A549 (cell line): ENCODE measurements at regions not wholly inside any gene's neighbourhood (a gene's known extent, or its start where the extent isn't known, plus 50 kb on each side); places are given as distances from the start of the nearest gene placed in this dataset.

ENCODE experiments used
- ATAC-seq, 2 experiments: fragments of 200-7000 bp in 1 of 2; fragments of >200 bp in 1 of 2; cut with Nextera tagmentation in 1 of 2; cut with Tn5 transposase in 1 of 2; 3 replicates each; pipeline versions ENCODE4 v1.8.0 to v1.9.1; 2018 to 2020; ENCODE audit warnings: mild to moderate bottlenecking in 1 of 2, moderate library complexity in 1 of 2
- CTCF ChIA-PET: fragments of 300-600 bp; sonication (Branson Sonifier 250); formaldehyde crosslinking; extraction: SDS; loops from one replicate; lab custom pipeline; 2021; ENCODE audit warnings: antibody characterized with exemption, inconsistent platforms; lab: Yijun Ruan, JAX
- POLR2A ChIA-PET: fragments of 350-600 bp; formaldehyde crosslinking; extraction: SDS; loops from one replicate; lab custom pipeline; 2021; ENCODE audit warnings: antibody characterized with exemption, inconsistent platforms; lab: Yijun Ruan, JAX
- DNase-seq, 2 experiments: peaks; one replicate each; pipeline versions ENCODE4 v3.0.0 to v3.0.0-alpha.2; 2011 to 2016; ENCODE audit warnings: low read depth in 1 of 2, low spot score in 1 of 2
- FAIRE-seq: peaks from 2 replicates; lab custom pipeline; 2011; peaks lifted over from hg19 to GRCh38; lab: Jason Lieb, UNC
- H3K27ac ChIP-seq, 2 experiments: fragments of >200 bp; sonication (Bioruptor Twin); formaldehyde crosslinking; 3 replicates each; pipeline ENCODE4 v1.5.1; 2016 to 2017
- H3K4me1 ChIP-seq: fragments of >200 bp; sonication (Bioruptor Twin); formaldehyde crosslinking; 3 replicates; pipeline ENCODE4 v1.6.1; 2016
- H3K4me2 ChIP-seq: fragments of >200 bp; sonication (Bioruptor Twin); formaldehyde crosslinking; 3 replicates; pipeline ENCODE4 v1.6.1; 2016
- H3K4me3 ChIP-seq: fragments of >200 bp; sonication (Bioruptor Twin); formaldehyde crosslinking; 3 replicates; pipeline ENCODE4 v1.5.1; 2016
- H3K9me3 ChIP-seq: fragments of >200 bp; sonication (Bioruptor Twin); formaldehyde crosslinking; 3 replicates; pipeline ENCODE4 v1.6.1; 2016
- CBX8 ChIP-seq: fragments of 200-600 bp; sonication (generic); IDR thresholded peaks from 2 replicates; pipeline ENCODE4 v1.6.1; 2016
- CEBPB ChIP-seq, 2 experiments: fragments of >200 bp in 1 of 2; sonication (Bioruptor Twin) in 1 of 2; formaldehyde crosslinking in 1 of 2; IDR thresholded peaks; 2 replicates each; pipeline ENCODE4 v1.6.1; 2012 to 2016
- CHD4 ChIP-seq: fragments of 200-600 bp; sonication (generic); IDR thresholded peaks from 2 replicates; pipeline ENCODE4 v1.6.1; 2016; ENCODE audit warnings: antibody characterized with exemption, mild to moderate bottlenecking, borderline replicate concordance
- EHF ChIP-seq: fragments of 250-450 bp; sonication (Bioruptor Pico); IDR thresholded peaks from 2 replicates; pipeline ENCODE4 v1.5.0; 2020; ENCODE audit warnings: mild to moderate bottlenecking
- ESRRA ChIP-seq: fragments of 150-350 bp; IDR thresholded peaks from 2 replicates; pipeline ENCODE4 v1.6.1; 2014; ENCODE audit warnings: mild to moderate bottlenecking, low read length, borderline replicate concordance
- FOSB ChIP-seq: fragments of 250-450 bp; sonication (Bioruptor Pico); IDR thresholded peaks from 2 replicates; pipeline ENCODE4 v1.5.0; 2020; ENCODE audit warnings: mild to moderate bottlenecking, moderate library complexity
- FOSL2 ChIP-seq, 2 experiments: fragments of 450-650 bp in 1 of 2; fragments of >200 bp in 1 of 2; sonication (Bioruptor Twin) in 1 of 2; formaldehyde crosslinking; IDR thresholded peaks; 2 replicates each; pipeline versions ENCODE4 v1.5.0 to v1.6.1; 2016 to 2020; ENCODE audit warnings: mild to moderate bottlenecking in 1 of 2, moderate library complexity in 1 of 2
- GATA3 ChIP-seq: IDR thresholded peaks from 2 replicates; pipeline ENCODE4 v1.6.1; 2012; ENCODE audit warnings: borderline replicate concordance
- HDAC2 ChIP-seq: fragments of 200-600 bp; sonication (generic); IDR thresholded peaks from 2 replicates; pipeline ENCODE4 v1.6.1; 2016
- HEYL ChIP-seq: fragments of 250-450 bp; sonication (Bioruptor Pico); IDR thresholded peaks from 2 replicates; pipeline ENCODE4 v1.8.0; 2021; ENCODE audit warnings: mild to moderate bottlenecking, moderate library complexity
- HOXA7 ChIP-seq: fragments of 250-450 bp; sonication (Bioruptor Pico); IDR thresholded peaks from 2 replicates; pipeline ENCODE4 v1.5.0; 2020; ENCODE audit warnings: mild to moderate bottlenecking, moderate library complexity
- JUNB ChIP-seq: fragments of >200 bp; sonication (Bioruptor Twin); formaldehyde crosslinking; IDR thresholded peaks from 2 replicates; pipeline ENCODE4 v1.6.1; 2016
- KDM1A ChIP-seq: fragments of 200-600 bp; sonication (generic); IDR thresholded peaks from 2 replicates; pipeline ENCODE4 v1.6.1; 2016; ENCODE audit warnings: low read depth, mild to moderate bottlenecking
- KDM5A ChIP-seq: fragments of 200-600 bp; sonication (generic); IDR thresholded peaks from 2 replicates; pipeline ENCODE4 v1.6.1; 2016; ENCODE audit warnings: antibody characterized with exemption, mild to moderate bottlenecking
- MAZ ChIP-seq: fragments of 150-350 bp; IDR thresholded peaks from 2 replicates; pipeline ENCODE4 v1.6.1; 2014; ENCODE audit warnings: antibody characterized with exemption, low read depth, low read length, borderline replicate concordance
- PHF8 ChIP-seq: fragments of 200-600 bp; sonication (generic); IDR thresholded peaks from 2 replicates; pipeline ENCODE4 v1.6.1; 2016; ENCODE audit warnings: low read depth, mild to moderate bottlenecking, antibody characterized with exemption, moderate library complexity, borderline replicate concordance
- POLR2A ChIP-seq: IDR thresholded peaks from 2 replicates; pipeline ENCODE4 v1.6.1; 2012; ENCODE audit warnings: mild to moderate bottlenecking, low read length
- POLR2AphosphoS2 ChIP-seq: conservative IDR thresholded peaks from 2 replicates; pipeline ENCODE4 v1.6.1; 2012; ENCODE audit warnings: low read length, improper control_type of control experiment, inconsistent platforms
- RAD21 ChIP-seq, 2 experiments: fragments of >200 bp in 1 of 2; sonication (Bioruptor Twin) in 1 of 2; formaldehyde crosslinking in 1 of 2; IDR thresholded peaks in 1 of 2; conservative IDR thresholded peaks in 1 of 2; 2 replicates in 1 of 2; 3 replicates in 1 of 2; pipeline ENCODE4 v1.6.1; 2012 to 2018; ENCODE audit warnings: inconsistent platforms in 1 of 2
- RARB ChIP-seq: fragments of 250-450 bp; sonication (Bioruptor Pico); IDR thresholded peaks from 2 replicates; pipeline ENCODE4 v1.8.0; 2021; ENCODE audit warnings: mild to moderate bottlenecking, moderate library complexity
- RFX5 ChIP-seq: fragments of 450-650 bp; IDR thresholded peaks from 2 replicates; pipeline ENCODE4 v1.7.1; 2014; ENCODE audit warnings: antibody characterized with exemption, mild to moderate bottlenecking, moderate library complexity
- RNF2 ChIP-seq: fragments of 200-600 bp; sonication (generic); IDR thresholded peaks from 2 replicates; pipeline ENCODE4 v1.6.1; 2016; ENCODE audit warnings: low read depth, mild to moderate bottlenecking, antibody characterized with exemption, moderate library complexity, borderline replicate concordance
- SREBF2 ChIP-seq: fragments of 450-650 bp; IDR thresholded peaks from 2 replicates; pipeline ENCODE4 v1.6.1; 2014; ENCODE audit warnings: mild to moderate bottlenecking, moderate library complexity
- ZFP36 ChIP-seq: fragments of 450-650 bp; IDR thresholded peaks from 2 replicates; pipeline ENCODE4 v1.6.1; 2014; ENCODE audit warnings: borderline replicate concordance; ENCODE audit not compliant: partially characterized antibody
- ZSCAN20 ChIP-seq: fragments of 250-450 bp; sonication (Bioruptor Pico); IDR thresholded peaks from 2 replicates; pipeline ENCODE4 v1.8.0; 2022; ENCODE audit warnings: mild to moderate bottlenecking, moderate library complexity
- WGBS: methylation state at CpG from one replicate; pipeline ENCODE4 v1.1.6; 2017; ENCODE audit errors: missing lambda C conversion rate; 5-methylcytosine and 5-hydroxymethylcytosine counted together
- TF ChIP-seq, protein P1 (sequence below): fragments of >200 bp; sonication (Bioruptor Twin); formaldehyde crosslinking; IDR thresholded peaks from 2 replicates; pipeline ENCODE4 v1.6.1; 2016
- TF ChIP-seq, protein P2 (sequence below): fragments of 200-600 bp; sonication (generic); IDR thresholded peaks from 2 replicates; pipeline ENCODE4 v1.6.1; 2016; ENCODE audit warnings: antibody characterized with exemption, mild to moderate bottlenecking, moderate library complexity
- TF ChIP-seq, protein P3 (sequence below): IDR thresholded peaks from 2 replicates; pipeline ENCODE4 v1.6.1; 2012; ENCODE audit warnings: low read depth, borderline replicate concordance

DNA sequence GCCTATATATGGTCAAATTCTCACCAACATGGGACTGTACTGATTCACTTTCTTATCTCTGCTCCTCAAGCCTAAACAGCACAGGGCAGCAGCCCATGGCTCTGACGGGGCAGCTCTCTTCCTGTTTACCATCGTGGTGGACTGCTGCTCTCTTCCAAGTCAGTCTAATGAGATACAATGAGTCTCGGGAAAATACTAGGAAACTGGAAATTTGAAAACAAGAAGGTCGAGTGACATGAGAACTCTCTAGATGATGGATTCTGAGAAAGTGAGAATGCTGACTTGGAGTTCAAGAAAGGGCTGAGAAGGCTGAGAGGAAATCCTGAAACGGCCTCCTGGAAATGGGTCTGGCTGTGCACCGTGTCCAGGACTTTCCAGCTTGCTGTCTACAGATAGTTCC, 122.8 kb upstream of the ARGLU1 start:
- POLR2A ChIA-PET: no interaction called here
- Histone ChIP-seq H3K4me2 (no peak overlapping the region), H3K27ac (no peak overlapping the region), H3K4me3 (no peak overlapping the region), H3K4me1 (no peaks in the 10 kb centered on the region)
- FAIRE-seq (no peak), DNase-seq (no peak)
- 7% methylated on average over 6 of the region's 6 CpGs for WGBS
- TF ChIP-seq MAZ (no peak), CHD4 (no peak), KDM5A (no peak), RNF2 (no peak), JUNB (no peak), FOSB (no peak), RARB (CRISPR knock-in tag) (no peak), HEYL (CRISPR knock-in tag) (no peak), PHF8 (no peak), EHF (CRISPR knock-in tag) (no peak), ZSCAN20 (CRISPR knock-in tag) (no peak), ZFP36 (no peak), SREBF2 (no peak), HOXA7 (CRISPR knock-in tag) (no peak), CBX8 (no peak), ESRRA (no peak), POLR2AphosphoS2 (no peak), HDAC2 (no peak)
- TF ChIP-seq, protein P1, sequence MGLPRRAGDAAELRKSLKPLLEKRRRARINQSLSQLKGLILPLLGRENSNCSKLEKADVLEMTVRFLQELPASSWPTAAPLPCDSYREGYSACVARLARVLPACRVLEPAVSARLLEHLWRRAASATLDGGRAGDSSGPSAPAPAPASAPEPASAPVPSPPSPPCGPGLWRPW: no peak
- TF ChIP-seq, protein P2, sequence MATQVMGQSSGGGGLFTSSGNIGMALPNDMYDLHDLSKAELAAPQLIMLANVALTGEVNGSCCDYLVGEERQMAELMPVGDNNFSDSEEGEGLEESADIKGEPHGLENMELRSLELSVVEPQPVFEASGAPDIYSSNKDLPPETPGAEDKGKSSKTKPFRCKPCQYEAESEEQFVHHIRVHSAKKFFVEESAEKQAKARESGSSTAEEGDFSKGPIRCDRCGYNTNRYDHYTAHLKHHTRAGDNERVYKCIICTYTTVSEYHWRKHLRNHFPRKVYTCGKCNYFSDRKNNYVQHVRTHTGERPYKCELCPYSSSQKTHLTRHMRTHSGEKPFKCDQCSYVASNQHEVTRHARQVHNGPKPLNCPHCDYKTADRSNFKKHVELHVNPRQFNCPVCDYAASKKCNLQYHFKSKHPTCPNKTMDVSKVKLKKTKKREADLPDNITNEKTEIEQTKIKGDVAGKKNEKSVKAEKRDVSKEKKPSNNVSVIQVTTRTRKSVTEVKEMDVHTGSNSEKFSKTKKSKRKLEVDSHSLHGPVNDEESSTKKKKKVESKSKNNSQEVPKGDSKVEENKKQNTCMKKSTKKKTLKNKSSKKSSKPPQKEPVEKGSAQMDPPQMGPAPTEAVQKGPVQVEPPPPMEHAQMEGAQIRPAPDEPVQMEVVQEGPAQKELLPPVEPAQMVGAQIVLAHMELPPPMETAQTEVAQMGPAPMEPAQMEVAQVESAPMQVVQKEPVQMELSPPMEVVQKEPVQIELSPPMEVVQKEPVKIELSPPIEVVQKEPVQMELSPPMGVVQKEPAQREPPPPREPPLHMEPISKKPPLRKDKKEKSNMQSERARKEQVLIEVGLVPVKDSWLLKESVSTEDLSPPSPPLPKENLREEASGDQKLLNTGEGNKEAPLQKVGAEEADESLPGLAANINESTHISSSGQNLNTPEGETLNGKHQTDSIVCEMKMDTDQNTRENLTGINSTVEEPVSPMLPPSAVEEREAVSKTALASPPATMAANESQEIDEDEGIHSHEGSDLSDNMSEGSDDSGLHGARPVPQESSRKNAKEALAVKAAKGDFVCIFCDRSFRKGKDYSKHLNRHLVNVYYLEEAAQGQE: no peak
- TF ChIP-seq, all 56 proteins: peak for 0
- H3K9me3 ChIP-seq: no peaks in the 10 kb centered on the region
- CTCF ChIA-PET: no interaction called here
- ATAC-seq: no peak

DNA sequence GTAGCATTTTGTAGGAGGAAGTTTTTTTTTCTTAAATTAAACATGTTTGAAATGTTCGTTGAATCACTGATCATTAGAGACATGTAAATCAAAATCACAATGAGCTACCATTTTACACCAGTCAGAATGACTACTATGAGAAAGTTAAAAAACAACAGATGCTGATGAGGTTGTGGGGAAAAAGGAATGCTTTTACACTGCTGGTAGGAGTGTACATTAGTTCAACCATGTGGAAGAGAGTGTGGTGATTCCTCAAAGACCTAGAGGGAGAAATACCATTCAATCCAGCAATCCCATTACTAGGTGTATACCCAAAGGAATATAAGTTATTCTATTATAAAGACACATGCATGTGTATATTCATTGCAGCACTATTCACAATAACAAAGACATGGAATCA, 122.0 kb upstream of the ARGLU1 start:
- ATAC-seq (no peak), FAIRE-seq (no peak), DNase-seq (no peak)
- H3K9me3 ChIP-seq: no peaks in the 10 kb centered on the region
- H3K27ac ChIP-seq: no peak overlapping the region
- WGBS: 8% methylated on average over 1 of the region's 1 CpG
- TF ChIP-seq, protein P3, sequence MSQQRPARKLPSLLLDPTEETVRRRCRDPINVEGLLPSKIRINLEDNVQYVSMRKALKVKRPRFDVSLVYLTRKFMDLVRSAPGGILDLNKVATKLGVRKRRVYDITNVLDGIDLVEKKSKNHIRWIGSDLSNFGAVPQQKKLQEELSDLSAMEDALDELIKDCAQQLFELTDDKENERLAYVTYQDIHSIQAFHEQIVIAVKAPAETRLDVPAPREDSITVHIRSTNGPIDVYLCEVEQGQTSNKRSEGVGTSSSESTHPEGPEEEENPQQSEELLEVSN: no peak
- no peak for TF ChIP-seq FOSL2 (IDR thresholded peaks at IDR 0.05)
- TF ChIP-seq FOSL2 (CRISPR knock-in tag; IDR thresholded peaks at IDR 0.05): no peak
- no peak for TF ChIP-seq HDAC2
- TF ChIP-seq, protein P2: no peak
- no peak for TF ChIP-seq RFX5
- TF ChIP-seq ZSCAN20 (CRISPR knock-in tag): no peak
- no peak for TF ChIP-seq CBX8
- TF ChIP-seq RAD21 (conservative IDR thresholded peaks at IDR 0.05 in 1 of 2, IDR thresholded peaks at IDR 0.05 in 1 of 2): no peak
- no peak for TF ChIP-seq POLR2A
- no peak for TF ChIP-seq CEBPB (IDR thresholded peaks at IDR 0.05)
- TF ChIP-seq GATA3: no peak
- TF ChIP-seq KDM5A: no peak
- no peak for TF ChIP-seq KDM1A
- TF ChIP-seq PHF8: no peak
- H3K4me2 ChIP-seq: no peak overlapping the region
- no peak overlapping the region for H3K4me3 ChIP-seq
- H3K4me1 ChIP-seq: no peaks in the 10 kb centered on the region
- ChIA-PET CTCF (no interaction called here), POLR2A (no interaction called here)
